ENCODE measurements at regions not wholly inside any gene's neighbourhood (a gene's known extent, or its start where the extent isn't known, plus 50 kb on each side); places are given as distances from the start of the nearest gene placed in this dataset.

DNA sequence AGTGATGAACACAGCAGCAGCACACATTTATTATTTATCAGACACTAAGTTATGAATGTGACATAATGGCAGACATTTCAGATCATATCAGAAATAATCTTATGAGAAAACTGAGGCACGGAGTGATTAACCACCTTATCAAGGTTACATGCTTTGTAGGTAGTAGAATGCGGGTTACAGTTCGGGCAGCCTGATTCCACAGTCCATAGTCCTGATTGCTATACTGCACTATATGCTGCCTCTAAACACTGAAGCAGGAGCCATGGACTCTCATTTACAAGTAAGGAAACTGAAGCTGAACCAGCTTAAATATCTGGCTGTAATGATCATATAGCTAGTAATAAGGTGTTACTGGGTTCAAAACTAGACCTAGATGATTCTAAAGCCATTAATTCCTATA lies 291.3 kb upstream of the ADAMTSL1 start:
- no peak overlapping the region for H3K4me3 ChIP-seq (ENCODE audit: low read length)

DNA sequence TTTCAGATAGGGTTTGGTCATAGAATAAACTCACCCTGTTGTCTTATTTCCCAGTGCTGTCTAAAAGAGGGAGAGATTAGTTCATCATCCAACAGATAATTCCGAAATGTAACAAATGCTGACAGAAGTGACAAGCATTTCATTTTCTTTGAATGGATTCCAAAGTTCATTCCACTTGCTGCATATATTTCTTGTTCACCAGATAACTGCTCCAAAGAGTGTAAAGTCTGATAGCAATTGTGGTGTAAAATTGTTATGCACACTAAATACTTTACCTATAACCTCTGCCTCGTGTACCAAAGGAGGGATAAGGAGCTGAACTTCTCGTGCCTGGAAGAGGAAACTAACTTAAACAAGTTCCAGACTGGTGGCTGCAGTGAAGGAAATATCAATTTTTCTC lies 290.0 kb upstream of the ADAMTSL1 start:
- Histone ChIP-seq H3K36me3 (ENCODE audit: insufficient read depth, low read length) (no peaks in the 10 kb centered on the region), H3K4me1 (ENCODE audit: control insufficient read depth, insufficient read depth, low read length) (no peaks in the 10 kb centered on the region), H3K9ac (ENCODE audit: low read depth, low read length) (no peak overlapping the region), H3K9me3 (replicated peaks; ENCODE audit: low read length) (no peaks in the 10 kb centered on the region), H3K4me2 (ENCODE audit: low read length) (no peak overlapping the region), H3K4me3 (ENCODE audit: low read length) (no peak overlapping the region), H3K27me3 (ENCODE audit: control insufficient read depth, insufficient read depth, low read length) (peaks cover 3% of the 10 kb centered on the region)

More for the DNA sequence above, 291.3 kb upstream of the ADAMTSL1 start:
- Histone ChIP-seq H3K36me3 (ENCODE audit: insufficient read depth, low read length) (no peaks in the 10 kb centered on the region), H3K9ac (ENCODE audit: low read depth, low read length) (no peak overlapping the region), H3K4me1 (ENCODE audit: control insufficient read depth, insufficient read depth, low read length) (no peaks in the 10 kb centered on the region), H3K9me3 (replicated peaks; ENCODE audit: low read length) (no peaks in the 10 kb centered on the region), H3K27me3 (ENCODE audit: control insufficient read depth, insufficient read depth, low read length) (no peaks in the 10 kb centered on the region), H3K4me2 (ENCODE audit: low read length) (no peak overlapping the region)

DNA sequence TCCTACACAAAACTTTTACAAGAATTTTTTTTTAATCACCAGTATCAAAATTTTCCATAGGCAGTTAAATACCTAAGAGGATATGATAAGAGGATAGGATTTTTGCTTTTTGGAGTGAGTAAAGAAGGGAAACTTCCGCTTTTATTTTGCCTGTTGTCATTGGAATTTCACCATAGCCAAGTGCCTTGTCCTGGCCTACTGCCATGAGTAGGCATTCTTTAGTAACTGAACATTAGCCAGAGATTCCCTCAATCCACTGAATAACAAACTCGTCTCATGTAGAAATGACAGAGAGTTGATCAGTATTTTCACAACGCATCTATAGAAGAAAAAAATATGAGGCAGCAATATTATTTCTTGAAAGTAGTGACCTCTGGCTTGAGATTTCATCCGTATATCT lies 289.6 kb upstream of the ADAMTSL1 start:
- no peak overlapping the region for H3K4me3 ChIP-seq (ENCODE audit: low read length)
- no peaks in the 10 kb centered on the region for H3K4me1 ChIP-seq (ENCODE audit: control insufficient read depth, insufficient read depth, low read length)
- no peak overlapping the region for H3K9ac ChIP-seq (ENCODE audit: low read depth, low read length)
- H3K4me2 ChIP-seq (ENCODE audit: low read length): no peak overlapping the region
- H3K9me3 ChIP-seq (replicated peaks; ENCODE audit: low read length): no peaks in the 10 kb centered on the region
- no peaks in the 10 kb centered on the region for H3K36me3 ChIP-seq (ENCODE audit: insufficient read depth, low read length)
- H3K27me3 ChIP-seq (ENCODE audit: control insufficient read depth, insufficient read depth, low read length): peaks cover 3% of the 10 kb centered on the region

DNA sequence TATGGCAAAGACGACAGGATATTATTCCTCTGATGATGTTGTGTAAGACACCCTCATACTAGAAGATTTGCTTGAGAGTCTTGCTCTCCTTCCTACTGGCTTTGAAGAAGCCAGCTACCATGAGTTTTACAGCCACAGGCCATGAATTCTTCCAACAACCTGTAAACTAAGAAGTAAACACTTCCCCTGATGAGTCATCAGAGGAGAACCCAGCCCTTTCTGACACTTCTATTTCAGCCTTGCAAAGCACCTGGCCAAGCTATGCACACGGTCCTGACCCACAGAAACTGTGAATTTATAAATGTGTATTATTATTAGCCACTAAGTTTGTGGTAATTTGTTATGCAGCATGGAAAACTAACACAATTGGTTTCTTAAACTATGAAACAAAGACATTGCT lies 288.8 kb upstream of the ADAMTSL1 start:
- Histone ChIP-seq H3K27me3 (ENCODE audit: control insufficient read depth, insufficient read depth, low read length) (peaks cover 3% of the 10 kb centered on the region), H3K36me3 (ENCODE audit: insufficient read depth, low read length) (no peaks in the 10 kb centered on the region)

DNA sequence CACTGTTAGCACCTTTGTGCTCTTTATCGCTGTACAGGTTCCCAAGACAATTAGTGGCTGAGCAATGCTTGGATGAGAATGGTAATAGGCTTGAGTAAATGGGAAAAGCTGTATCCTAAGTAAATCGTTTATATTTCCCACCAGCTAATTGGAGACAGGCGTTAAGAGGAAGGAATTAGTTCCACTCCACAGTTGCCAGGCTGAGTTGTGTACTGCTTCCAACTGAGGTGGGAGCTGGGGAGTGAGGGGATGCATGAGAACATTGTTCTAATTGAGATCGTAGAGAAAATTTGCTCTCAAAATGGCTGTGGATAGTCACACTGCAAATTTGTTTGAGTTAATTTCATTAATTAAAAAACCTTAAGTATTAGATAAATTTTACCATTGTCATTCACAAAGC lies 285.0 kb upstream of the ADAMTSL1 start:
- Histone ChIP-seq H3K4me1 (ENCODE audit: control insufficient read depth, insufficient read depth, low read length) (no peaks in the 10 kb centered on the region), H3K4me2 (ENCODE audit: low read length) (no peak overlapping the region), H3K4me3 (ENCODE audit: low read length) (no peak overlapping the region), H3K9me3 (replicated peaks; ENCODE audit: low read length) (no peaks in the 10 kb centered on the region), H3K36me3 (ENCODE audit: insufficient read depth, low read length) (no peaks in the 10 kb centered on the region), H3K27me3 (ENCODE audit: control insufficient read depth, insufficient read depth, low read length) (peaks cover 12% of the 10 kb centered on the region), H3K9ac (ENCODE audit: low read depth, low read length) (no peak overlapping the region)

More for the DNA sequence above, 288.8 kb upstream of the ADAMTSL1 start:
- Histone ChIP-seq H3K9ac (ENCODE audit: low read depth, low read length) (no peak overlapping the region), H3K4me3 (ENCODE audit: low read length) (no peak overlapping the region), H3K9me3 (replicated peaks; ENCODE audit: low read length) (no peaks in the 10 kb centered on the region), H3K4me1 (ENCODE audit: control insufficient read depth, insufficient read depth, low read length) (no peaks in the 10 kb centered on the region), H3K4me2 (ENCODE audit: low read length) (no peak overlapping the region)

DNA sequence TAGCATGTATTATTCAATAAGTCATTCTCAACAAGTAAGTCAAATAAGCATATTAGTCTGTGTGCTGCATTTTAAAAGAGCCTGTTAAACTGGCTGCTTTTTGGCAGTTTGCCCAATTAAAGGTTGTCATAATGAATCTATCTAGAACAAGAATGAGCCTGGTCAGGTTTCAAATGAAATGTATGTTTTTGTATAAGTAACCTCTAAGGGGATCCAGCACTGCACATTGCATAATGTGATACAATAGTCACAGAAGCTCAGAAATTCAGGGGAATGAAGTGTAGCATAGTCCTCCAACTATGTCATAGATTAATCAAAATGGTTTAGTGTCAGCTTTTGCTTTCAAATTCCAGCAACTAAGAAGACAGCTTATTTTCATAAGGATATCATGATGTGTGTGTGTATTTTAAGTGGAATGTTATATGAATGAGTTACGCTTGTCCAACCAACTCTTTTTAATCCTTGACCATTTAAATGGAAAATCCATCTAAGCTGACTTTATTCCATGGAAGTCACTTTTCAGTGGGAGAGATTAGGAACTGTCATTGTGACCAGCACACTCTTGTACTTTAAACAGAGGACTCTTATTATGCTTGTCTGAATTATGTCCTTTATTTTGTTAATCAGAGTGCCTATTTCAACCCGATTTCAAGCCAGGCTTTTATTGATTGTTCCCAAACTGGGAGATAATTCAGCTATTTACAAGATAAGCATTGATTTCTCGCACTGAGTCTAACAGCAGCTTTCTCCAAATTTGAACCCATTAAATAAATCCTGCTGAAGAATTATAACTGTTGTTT lies 283.9 kb upstream of the ADAMTSL1 start:
- Histone ChIP-seq H3K4me1 (ENCODE audit: control insufficient read depth, insufficient read depth, low read length) (no peaks in the 10 kb centered on the region), H3K4me2 (ENCODE audit: low read length) (no peak overlapping the region), H3K4me3 (ENCODE audit: low read length) (no peak overlapping the region), H3K36me3 (ENCODE audit: insufficient read depth, low read length) (no peaks in the 10 kb centered on the region), H3K27me3 (ENCODE audit: control insufficient read depth, insufficient read depth, low read length) (peaks cover 23% of the 10 kb centered on the region), H3K9me3 (replicated peaks; ENCODE audit: low read length) (no peaks in the 10 kb centered on the region), H3K9ac (ENCODE audit: low read depth, low read length) (no peak overlapping the region)

DNA sequence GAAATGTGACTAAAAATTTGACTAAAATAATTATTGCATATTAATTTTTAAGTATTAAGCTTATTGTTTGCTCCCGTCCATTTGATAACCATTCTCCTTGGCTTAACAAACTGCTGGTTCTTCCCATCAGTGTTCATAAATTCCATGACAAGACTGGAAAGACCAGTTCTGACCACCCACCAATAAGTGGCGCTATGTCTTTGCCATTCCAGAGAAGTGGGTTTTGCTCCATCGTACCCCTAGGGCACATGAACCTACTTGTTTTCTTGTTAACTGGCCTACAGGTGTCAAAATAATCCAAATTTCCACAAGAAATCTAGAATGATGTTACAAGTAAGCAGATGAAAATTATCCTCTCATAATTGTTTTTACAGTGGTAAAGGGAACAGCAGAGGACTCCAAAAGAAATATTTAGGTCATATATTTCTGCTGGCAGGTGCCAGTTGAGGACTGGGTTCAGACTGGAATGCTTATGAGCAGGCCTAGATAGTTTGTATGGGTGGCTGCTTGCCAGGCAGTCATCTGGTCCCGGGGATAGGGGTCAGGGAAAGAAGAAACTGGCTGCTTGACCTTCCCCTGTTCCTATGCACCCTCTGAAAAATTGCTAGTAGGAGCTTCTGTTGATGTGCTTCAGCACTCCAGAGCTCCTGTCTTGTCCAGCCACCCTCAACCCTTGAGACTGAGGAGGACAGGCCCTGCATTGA lies 283.1 kb upstream of the ADAMTSL1 start:
- Histone ChIP-seq H3K9me3 (replicated peaks; ENCODE audit: low read length) (no peaks in the 10 kb centered on the region), H3K27me3 (ENCODE audit: control insufficient read depth, insufficient read depth, low read length) (peaks cover 27% of the 10 kb centered on the region), H3K4me3 (ENCODE audit: low read length) (no peak overlapping the region), H3K4me1 (ENCODE audit: control insufficient read depth, insufficient read depth, low read length) (no peaks in the 10 kb centered on the region), H3K4me2 (ENCODE audit: low read length) (no peak overlapping the region), H3K36me3 (ENCODE audit: insufficient read depth, low read length) (no peaks in the 10 kb centered on the region), H3K9ac (ENCODE audit: low read depth, low read length) (no peak overlapping the region)

DNA sequence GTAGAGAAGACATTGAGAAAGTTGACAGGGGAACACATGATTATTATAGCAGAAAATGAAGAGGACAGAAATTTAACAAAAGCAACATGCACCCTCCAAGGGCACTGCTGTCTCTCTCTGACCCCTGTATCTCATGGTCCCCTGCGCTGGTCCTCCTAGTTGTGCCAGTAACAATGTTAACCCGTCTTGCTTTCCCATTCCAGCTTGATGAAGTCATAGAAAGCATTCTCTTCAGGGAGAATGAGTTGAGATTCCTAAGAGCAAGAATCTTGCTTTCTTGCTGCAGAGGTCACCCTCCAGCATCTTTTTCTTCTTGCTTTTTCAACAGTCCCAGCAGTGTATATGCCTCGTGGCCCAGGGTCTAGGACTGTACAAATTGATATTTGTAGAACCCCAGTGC lies 279.6 kb upstream of the ADAMTSL1 start:
- no peak overlapping the region for H3K4me3 ChIP-seq (ENCODE audit: low read length)

DNA sequence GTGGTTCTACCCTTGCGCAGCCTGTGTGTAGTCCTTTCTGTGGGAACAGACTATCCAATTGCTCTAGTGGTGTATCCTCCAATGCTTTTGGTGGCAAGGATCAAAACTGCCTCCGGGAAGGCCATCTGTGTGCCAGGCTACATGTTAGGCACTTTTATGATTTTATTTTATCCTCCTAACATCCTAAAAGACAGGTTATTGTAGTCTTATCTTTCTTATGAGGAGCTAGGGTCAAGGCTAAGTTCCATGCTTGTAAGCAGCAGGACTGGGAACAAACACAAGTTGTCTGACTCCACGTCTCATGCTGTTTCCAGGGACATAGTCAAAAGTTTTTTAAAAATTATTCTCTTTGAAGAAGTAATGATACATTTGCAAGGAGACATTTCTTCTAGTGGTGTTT lies 278.7 kb upstream of the ADAMTSL1 start:
- H3K4me1 ChIP-seq (ENCODE audit: control insufficient read depth, insufficient read depth, low read length): no peaks in the 10 kb centered on the region
- no peaks in the 10 kb centered on the region for H3K9me3 ChIP-seq (replicated peaks; ENCODE audit: low read length)
- H3K4me2 ChIP-seq (ENCODE audit: low read length): no peak overlapping the region

More for the DNA sequence above, 279.6 kb upstream of the ADAMTSL1 start:
- H3K4me1 ChIP-seq (ENCODE audit: control insufficient read depth, insufficient read depth, low read length): no peaks in the 10 kb centered on the region
- H3K9ac ChIP-seq (ENCODE audit: low read depth, low read length): no peak overlapping the region
- H3K9me3 ChIP-seq (replicated peaks; ENCODE audit: low read length): no peaks in the 10 kb centered on the region
- no peak overlapping the region for H3K4me2 ChIP-seq (ENCODE audit: low read length)
- no peaks in the 10 kb centered on the region for H3K36me3 ChIP-seq (ENCODE audit: insufficient read depth, low read length)
- peaks cover 27% of the 10 kb centered on the region for H3K27me3 ChIP-seq (ENCODE audit: control insufficient read depth, insufficient read depth, low read length)

DNA sequence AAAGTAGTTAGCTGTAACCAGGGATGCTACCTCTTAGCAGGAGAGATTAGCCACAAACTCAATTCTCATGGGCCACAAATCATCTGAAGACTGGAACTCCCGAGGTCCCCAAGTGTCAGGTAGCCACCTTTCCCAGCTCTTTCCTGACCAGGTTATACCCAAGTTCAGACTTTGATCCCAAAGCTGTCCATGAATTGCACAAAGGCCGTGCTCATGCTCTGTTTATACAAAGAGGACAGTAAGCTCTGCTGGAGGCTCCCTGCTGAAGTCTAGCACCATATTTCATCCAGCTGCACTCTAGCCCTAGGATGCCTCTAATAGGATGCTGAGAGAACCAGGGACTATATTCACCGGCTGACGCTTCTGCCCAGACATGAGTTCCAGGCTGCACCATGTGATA lies 271.0 kb upstream of the ADAMTSL1 start:
- Histone ChIP-seq H3K4me3 (ENCODE audit: low read length) (no peak overlapping the region), H3K4me1 (ENCODE audit: control insufficient read depth, insufficient read depth, low read length) (no peaks in the 10 kb centered on the region), H3K9ac (ENCODE audit: low read depth, low read length) (no peak overlapping the region), H3K27me3 (ENCODE audit: control insufficient read depth, insufficient read depth, low read length) (peaks cover 5% of the 10 kb centered on the region), H3K9me3 (replicated peaks; ENCODE audit: low read length) (no peaks in the 10 kb centered on the region), H3K4me2 (ENCODE audit: low read length) (no peak overlapping the region), H3K36me3 (ENCODE audit: insufficient read depth, low read length) (no peaks in the 10 kb centered on the region)

More for the DNA sequence above, 278.7 kb upstream of the ADAMTSL1 start:
- H3K27me3 ChIP-seq (ENCODE audit: control insufficient read depth, insufficient read depth, low read length): peaks cover 27% of the 10 kb centered on the region
- no peaks in the 10 kb centered on the region for H3K36me3 ChIP-seq (ENCODE audit: insufficient read depth, low read length)
- no peak overlapping the region for H3K4me3 ChIP-seq (ENCODE audit: low read length)
- no peak overlapping the region for H3K9ac ChIP-seq (ENCODE audit: low read depth, low read length)

DNA sequence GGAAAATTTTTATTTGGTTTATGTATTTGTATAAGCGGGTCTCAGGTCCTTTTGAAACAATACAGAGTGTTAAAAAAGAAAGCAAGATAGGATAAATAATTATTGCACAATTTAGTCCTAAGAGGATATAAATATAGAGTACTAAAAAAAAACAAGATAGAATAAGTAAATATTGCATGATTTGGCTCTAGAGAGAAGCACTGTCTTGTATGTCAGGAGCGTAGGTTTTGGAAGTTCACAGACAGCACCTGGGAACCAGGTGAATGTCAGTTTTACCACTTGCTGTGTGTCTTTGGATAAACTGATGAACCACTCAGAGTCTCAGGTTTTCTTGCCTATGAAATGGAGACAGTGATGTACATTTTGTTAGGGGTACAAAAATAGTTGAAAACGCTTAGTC lies 266.2 kb upstream of the ADAMTSL1 start:
- Histone ChIP-seq H3K4me3 (ENCODE audit: low read length) (no peak overlapping the region), H3K4me2 (ENCODE audit: low read length) (no peak overlapping the region), H3K27me3 (ENCODE audit: control insufficient read depth, insufficient read depth, low read length) (peaks cover 19% of the 10 kb centered on the region), H3K36me3 (ENCODE audit: insufficient read depth, low read length) (no peaks in the 10 kb centered on the region), H3K9ac (ENCODE audit: low read depth, low read length) (no peak overlapping the region), H3K4me1 (ENCODE audit: control insufficient read depth, insufficient read depth, low read length) (no peaks in the 10 kb centered on the region), H3K9me3 (replicated peaks; ENCODE audit: low read length) (no peaks in the 10 kb centered on the region)

Measured in skeletal muscle satellite cell (primary cell).